HCT116 (cell line): ENCODE measurements at regions not wholly inside any gene's neighbourhood (a gene's known extent, or its start where the extent isn't known, plus 50 kb on each side); places are given as distances from the start of the nearest gene placed in this dataset.
A peak's percentile ranks its signal among the peaks of the same experiment; 100 is the strongest.

Experiments
- ATAC-seq: fragments of 200-7000 bp; cut with Tn5 transposase; 2 replicates; pipeline ENCODE4 v1.9.1; 2020; ENCODE audit warnings: mild to moderate bottlenecking, moderate library complexity
- BruUV-seq: library from RNA; stranded (reverse); fragments of 400-500 nt; replicated peaks from 2 replicates; lab custom pipeline; 2021; lab: Mats Ljungman, UMichigan
- CTCF ChIA-PET: fragments of 300-600 bp; sonication (Branson Sonifier 250); formaldehyde crosslinking; loops from one replicate; lab custom pipeline; 2021; ENCODE audit warnings: antibody characterized with exemption; lab: Charles Lee
- POLR2A ChIA-PET: fragments of 300-600, 350-600 bp; sonication (Branson Sonifier 250); formaldehyde crosslinking; loops from one replicate; lab custom pipeline; 2021; ENCODE audit warnings: antibody characterized with exemption; lab: Charles Lee
- RAD21 ChIA-PET, 2 experiments: fragments of 300-600 bp; sonication (Branson Sonifier 250); formaldehyde crosslinking; loops; one replicate each; lab custom pipeline; 2023; ENCODE audit warnings: low total read pairs in 2 of 2; ENCODE audit not compliant: uncharacterized antibody in 2 of 2, unreplicated experiment in 2 of 2, low non-redundant PET in 1 of 2; lab: Charles Lee
- DNase-seq: peaks from one replicate; pipeline ENCODE4 v3.0.0-alpha.2; 2010; ENCODE audit warnings: low read depth, low spot score
- H2AFZ ChIP-seq: fragments of 200-600 bp; shearing (Covaris generic), sonication (generic); 2 replicates; pipeline ENCODE4 v1.6.1; 2017; ENCODE audit warnings: low read depth, mixed run types, mixed read lengths, antibody characterized with exemption, low read length; ENCODE audit not compliant: poor library complexity, severe bottlenecking
- H3K27ac ChIP-seq: 2 replicates; pipeline ENCODE4 v1.5.1; 2012; ENCODE audit warnings: low read depth, low read length
- H3K27me3 ChIP-seq: fragments of 200-600 bp; sonication (generic); 2 replicates; pipeline ENCODE4 v1.6.1; 2016; ENCODE audit warnings: mixed run types, low read length, mixed read lengths; ENCODE audit not compliant: insufficient read depth
- H3K36me3 ChIP-seq, 2 experiments: fragments of 200-500 bp in 1 of 2; fragments of 200-600 bp in 1 of 2; sonication (Bioruptor generic) in 1 of 2; sonication (generic) in 1 of 2; 2 replicates each; pipeline versions ENCODE4 v1.5.1 to v1.6.1; 2014 to 2016; ENCODE audit warnings: low read length in 2 of 2, inconsistent platforms in 1 of 2, mixed read lengths in 1 of 2, mixed run types in 1 of 2; ENCODE audit not compliant: insufficient read depth in 2 of 2, control insufficient read depth in 1 of 2
- H3K4me1 ChIP-seq, 2 experiments: fragments of 200-600 bp in 1 of 2; sonication (generic) in 1 of 2; 2 replicates each; pipeline versions ENCODE4 v1.5.1 to v1.6.1; 2012 to 2017; ENCODE audit warnings: low read length in 2 of 2, inconsistent platforms in 1 of 2, mild to moderate bottlenecking in 1 of 2, mixed read lengths in 1 of 2, mixed run types in 1 of 2, moderate library complexity in 1 of 2; ENCODE audit not compliant: insufficient read depth in 2 of 2, control insufficient read depth in 1 of 2
- H3K4me2 ChIP-seq: fragments of 200-600 bp; sonication (generic); 2 replicates; pipeline ENCODE4 v1.6.1; 2017; ENCODE audit warnings: mixed run types, low read length, mixed read lengths
- H3K4me3 ChIP-seq, 2 experiments: fragments of 200-600 bp in 1 of 2; sonication (generic) in 1 of 2; replicated peaks in 1 of 2; 2 replicates each; pipeline ENCODE4 v1.5.1; 2011 to 2016; ENCODE audit warnings: low read length in 2 of 2, control low read depth in 1 of 2, low read depth in 1 of 2, mild to moderate bottlenecking in 1 of 2, mixed read lengths in 1 of 2, mixed run types in 1 of 2
- H3K79me2 ChIP-seq: fragments of 200-600 bp; sonication (generic); 2 replicates; pipeline ENCODE4 v1.6.1; 2017; ENCODE audit warnings: mild to moderate bottlenecking, mixed run types, low read length, moderate library complexity, mixed read lengths; ENCODE audit not compliant: insufficient read depth
- H3K9ac ChIP-seq: fragments of 200-600 bp; sonication (generic); 2 replicates; pipeline ENCODE4 v1.6.1; 2016; ENCODE audit warnings: low read length, mixed read lengths
- H3K9me2 ChIP-seq: fragments of 200-600 bp; sonication (generic), shearing (Covaris generic); 2 replicates; pipeline ENCODE4 v1.6.1; 2017; ENCODE audit warnings: mixed run types, mild to moderate bottlenecking, moderate library complexity; ENCODE audit not compliant: insufficient read depth
- H3K9me3 ChIP-seq, 2 experiments: fragments of 200-500 bp in 1 of 2; fragments of 200-600 bp in 1 of 2; sonication (Bioruptor generic) in 1 of 2; sonication (generic) in 1 of 2; 2 replicates each; pipeline ENCODE4 v1.6.1; 2014 to 2017; ENCODE audit warnings: low read length in 2 of 2, mixed read lengths in 2 of 2, inconsistent platforms in 1 of 2, low read depth in 1 of 2, mild to moderate bottlenecking in 1 of 2, mixed run types in 1 of 2, moderate library complexity in 1 of 2; ENCODE audit not compliant: control insufficient read depth in 1 of 2, insufficient read depth in 1 of 2
- H4K20me1 ChIP-seq: fragments of 200-600 bp; sonication (generic), shearing (Covaris generic); 2 replicates; pipeline ENCODE4 v1.6.1; 2017; ENCODE audit warnings: mixed run types, mild to moderate bottlenecking, moderate library complexity; ENCODE audit not compliant: insufficient read depth
- ELF1 ChIP-seq: IDR thresholded peaks from 2 replicates; pipeline ENCODE4 v1.6.1; 2012; ENCODE audit warnings: low read depth, borderline replicate concordance
- EZH2phosphoT487 ChIP-seq: fragments of 200-600 bp; IDR thresholded peaks from 2 replicates; pipeline ENCODE4 v1.6.1; 2018; ENCODE audit warnings: antibody characterized with exemption, borderline replicate concordance
- JUND ChIP-seq: IDR thresholded peaks from 2 replicates; pipeline ENCODE4 v1.6.1; 2012
- POLR2AphosphoS5 ChIP-seq: IDR thresholded peaks from 2 replicates; pipeline ENCODE4 v1.6.1; 2011; ENCODE audit warnings: mild to moderate bottlenecking, low read depth, low read length, moderate library complexity
- RAD21 ChIP-seq: IDR thresholded peaks from 2 replicates; pipeline ENCODE4 v1.6.1; 2012; ENCODE audit warnings: low read depth, mild to moderate bottlenecking
- SP1 ChIP-seq: IDR thresholded peaks from 2 replicates; pipeline ENCODE4 v1.6.1; 2012; ENCODE audit warnings: low read depth
- SRF ChIP-seq: IDR thresholded peaks from 2 replicates; pipeline ENCODE4 v1.6.1; 2012; ENCODE audit warnings: low read depth
- TCF7L2 ChIP-seq: IDR thresholded peaks from 2 replicates; pipeline ENCODE4 v1.7.0; 2011; ENCODE audit warnings: borderline replicate concordance, inconsistent platforms; ENCODE audit not compliant: insufficient read depth, insufficient read length; ENCODE audit errors: extremely low read depth
- ZNF274 ChIP-seq: fragments of 200-500 bp; sonication (Bioruptor generic); IDR thresholded peaks from 2 replicates; pipeline ENCODE4 v1.6.1; 2014; ENCODE audit warnings: mild to moderate bottlenecking, low read depth, low read length, inconsistent platforms
- intact Hi-C: fragments of 100-400 bp; cut with micrococcal nuclease; formaldehyde crosslinking; loops from 2 replicates; pipeline ENCODE4 v1.10.0; 2022
- TF ChIP-seq, protein P1 (sequence below): IDR thresholded peaks from 2 replicates; pipeline ENCODE4 v1.6.1; 2012
- TF ChIP-seq, protein P2 (sequence below): IDR thresholded peaks from 2 replicates; pipeline ENCODE4 v1.6.1; 2012
- TF ChIP-seq, protein P3 (sequence below), 3 experiments: fragments of 200-600 bp in 1 of 3; sonication (generic) in 1 of 3; IDR thresholded peaks in 2 of 3; conservative IDR thresholded peaks in 1 of 3; 2 replicates each; pipeline ENCODE4 v1.5.1; 2012 to 2017; ENCODE audit warnings: low read depth in 2 of 3, low read length in 2 of 3, antibody characterized with exemption in 1 of 3, borderline replicate concordance in 1 of 3, control low read depth in 1 of 3, mild to moderate bottlenecking in 1 of 3, mixed read lengths in 1 of 3, mixed run types in 1 of 3, moderate library complexity in 1 of 3; ENCODE audit not compliant: insufficient read depth in 1 of 3
- TF ChIP-seq, protein P4 (sequence below): IDR thresholded peaks from 2 replicates; pipeline ENCODE4 v1.6.1; 2011; ENCODE audit warnings: mild to moderate bottlenecking, low read length, moderate library complexity; ENCODE audit not compliant: insufficient replicate concordance; ENCODE audit errors: extremely low read depth

DNA sequence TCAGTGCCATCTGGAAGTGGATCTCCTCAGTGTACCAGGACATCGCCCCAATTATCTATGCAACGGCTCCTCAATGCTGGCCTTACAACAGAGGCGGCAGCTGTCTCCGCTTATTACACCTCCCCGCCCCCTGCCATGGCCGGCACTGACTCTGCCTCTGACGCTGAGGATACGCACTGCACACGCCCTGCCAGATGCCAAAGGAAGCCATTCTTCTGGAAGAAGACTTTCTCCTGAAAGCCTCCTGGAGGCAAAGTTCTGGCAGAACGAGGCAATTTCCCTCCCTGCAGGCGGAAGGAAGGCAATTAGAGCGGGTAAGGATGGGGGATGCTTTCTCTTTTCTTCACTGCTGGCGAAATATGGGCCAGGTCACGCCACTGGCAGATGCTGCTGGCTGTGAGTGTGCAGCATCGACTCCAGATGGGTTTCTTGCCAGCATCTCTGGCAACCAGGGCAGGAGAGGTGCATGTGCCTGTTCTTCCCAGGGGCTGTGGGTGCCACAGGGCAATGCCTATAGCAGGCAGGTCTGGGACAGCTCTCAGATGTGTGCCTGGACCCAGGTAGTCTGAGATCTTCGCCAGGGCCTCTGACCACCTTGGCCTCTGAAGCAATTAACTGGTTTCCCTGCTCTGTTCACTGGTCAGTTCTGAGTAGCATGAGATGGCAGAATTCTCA lies 62.2 kb upstream of the MRPS22 start:
- Histone ChIP-seq H3K27me3 (no peaks in the 10 kb centered on the region), H4K20me1 (no peaks in the 10 kb centered on the region), H3K27ac (no peak overlapping the region), H3K9ac (no peak overlapping the region), H3K9me2 (no peaks in the 10 kb centered on the region), H3K9me3 (no peaks in the 10 kb centered on the region), H3K4me2 (no peak overlapping the region), H3K79me2 (no peaks in the 10 kb centered on the region), H3K4me3 (no peak overlapping the region), H2AFZ (no peak overlapping the region), H3K4me1 (peaks cover 0 to 27% of the 10 kb centered on the region in 2 experiments; a peak in 2 of 4 replicates), H3K36me3 (no peaks in the 10 kb centered on the region)
- ChIA-PET RAD21 (no interaction called here), POLR2A (no interaction called here), CTCF (no interaction called here)
- no peak for DNase-seq
- BruUV-seq = no TSS peak
- no peak for ATAC-seq
- intact Hi-C loops = no loop called here
- TF ChIP-seq, protein P1, sequence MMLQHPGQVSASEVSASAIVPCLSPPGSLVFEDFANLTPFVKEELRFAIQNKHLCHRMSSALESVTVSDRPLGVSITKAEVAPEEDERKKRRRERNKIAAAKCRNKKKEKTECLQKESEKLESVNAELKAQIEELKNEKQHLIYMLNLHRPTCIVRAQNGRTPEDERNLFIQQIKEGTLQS = no peak
- no peak for TF ChIP-seq SRF
- TF ChIP-seq, protein P2, sequence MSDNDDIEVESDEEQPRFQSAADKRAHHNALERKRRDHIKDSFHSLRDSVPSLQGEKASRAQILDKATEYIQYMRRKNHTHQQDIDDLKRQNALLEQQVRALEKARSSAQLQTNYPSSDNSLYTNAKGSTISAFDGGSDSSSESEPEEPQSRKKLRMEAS = no peak

DNA sequence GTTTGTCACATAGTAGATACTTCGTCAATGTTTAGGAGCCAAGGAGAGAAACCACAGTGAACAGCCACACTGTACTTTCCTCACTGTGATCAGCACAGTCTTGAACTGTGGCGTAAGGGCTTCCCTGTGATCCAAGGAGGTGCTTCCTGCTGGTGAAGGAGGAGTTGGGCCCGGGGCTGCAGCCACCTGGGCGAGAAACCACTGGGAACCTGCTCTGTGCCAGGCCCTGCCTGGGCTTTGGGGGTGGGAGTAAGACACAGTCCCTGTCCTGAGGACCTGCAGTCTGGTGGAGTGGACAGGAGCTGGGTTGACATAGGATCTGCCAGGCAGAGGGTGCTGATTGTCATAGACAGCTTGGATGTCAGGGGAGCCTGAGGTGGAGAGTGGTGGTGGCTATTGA lies 60.5 kb upstream of the MRPS22 start:
- Histone ChIP-seq H3K9me2 (no peaks in the 10 kb centered on the region), H3K27me3 (no peaks in the 10 kb centered on the region), H3K36me3 (no peaks in the 10 kb centered on the region), H3K9me3 (no peaks in the 10 kb centered on the region), H3K4me2 (no peak overlapping the region), H3K9ac (no peak overlapping the region), H3K4me3 (no peak overlapping the region), H3K27ac (no peak overlapping the region), H3K4me1 (peaks cover 4 to 41% of the 10 kb centered on the region in 2 experiments; a peak in 2 of 4 replicates), H3K79me2 (no peaks in the 10 kb centered on the region), H4K20me1 (no peaks in the 10 kb centered on the region), H2AFZ (no peak overlapping the region)
- DNase-seq (no peak), ATAC-seq (no peak)
- ChIA-PET POLR2A (no interaction called here), CTCF (no interaction called here), RAD21 (no interaction called here)
- TSS peak; percentile 24 for BruUV-seq
- intact Hi-C loops = no loop called here
- TF ChIP-seq SP1 (no peak), ELF1 (no peak), TCF7L2 (no peak), POLR2AphosphoS5 (no peak), JUND (no peak), RAD21 (no peak), ZNF274 (no peak), EZH2phosphoT487 (no peak)
- TF ChIP-seq, protein P3, sequence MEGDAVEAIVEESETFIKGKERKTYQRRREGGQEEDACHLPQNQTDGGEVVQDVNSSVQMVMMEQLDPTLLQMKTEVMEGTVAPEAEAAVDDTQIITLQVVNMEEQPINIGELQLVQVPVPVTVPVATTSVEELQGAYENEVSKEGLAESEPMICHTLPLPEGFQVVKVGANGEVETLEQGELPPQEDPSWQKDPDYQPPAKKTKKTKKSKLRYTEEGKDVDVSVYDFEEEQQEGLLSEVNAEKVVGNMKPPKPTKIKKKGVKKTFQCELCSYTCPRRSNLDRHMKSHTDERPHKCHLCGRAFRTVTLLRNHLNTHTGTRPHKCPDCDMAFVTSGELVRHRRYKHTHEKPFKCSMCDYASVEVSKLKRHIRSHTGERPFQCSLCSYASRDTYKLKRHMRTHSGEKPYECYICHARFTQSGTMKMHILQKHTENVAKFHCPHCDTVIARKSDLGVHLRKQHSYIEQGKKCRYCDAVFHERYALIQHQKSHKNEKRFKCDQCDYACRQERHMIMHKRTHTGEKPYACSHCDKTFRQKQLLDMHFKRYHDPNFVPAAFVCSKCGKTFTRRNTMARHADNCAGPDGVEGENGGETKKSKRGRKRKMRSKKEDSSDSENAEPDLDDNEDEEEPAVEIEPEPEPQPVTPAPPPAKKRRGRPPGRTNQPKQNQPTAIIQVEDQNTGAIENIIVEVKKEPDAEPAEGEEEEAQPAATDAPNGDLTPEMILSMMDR (IDR thresholded peaks at IDR 0.05 in 2 of 3, conservative IDR thresholded peaks at IDR 0.05 in 1 of 3; ENCODE audit: borderline replicate concordance in 1 of 3, insufficient read depth in 1 of 3, low read depth in 2 of 3, low read length in 2 of 3) = no peak
- TF ChIP-seq, protein P2 = no peak
- TF ChIP-seq, protein P4, sequence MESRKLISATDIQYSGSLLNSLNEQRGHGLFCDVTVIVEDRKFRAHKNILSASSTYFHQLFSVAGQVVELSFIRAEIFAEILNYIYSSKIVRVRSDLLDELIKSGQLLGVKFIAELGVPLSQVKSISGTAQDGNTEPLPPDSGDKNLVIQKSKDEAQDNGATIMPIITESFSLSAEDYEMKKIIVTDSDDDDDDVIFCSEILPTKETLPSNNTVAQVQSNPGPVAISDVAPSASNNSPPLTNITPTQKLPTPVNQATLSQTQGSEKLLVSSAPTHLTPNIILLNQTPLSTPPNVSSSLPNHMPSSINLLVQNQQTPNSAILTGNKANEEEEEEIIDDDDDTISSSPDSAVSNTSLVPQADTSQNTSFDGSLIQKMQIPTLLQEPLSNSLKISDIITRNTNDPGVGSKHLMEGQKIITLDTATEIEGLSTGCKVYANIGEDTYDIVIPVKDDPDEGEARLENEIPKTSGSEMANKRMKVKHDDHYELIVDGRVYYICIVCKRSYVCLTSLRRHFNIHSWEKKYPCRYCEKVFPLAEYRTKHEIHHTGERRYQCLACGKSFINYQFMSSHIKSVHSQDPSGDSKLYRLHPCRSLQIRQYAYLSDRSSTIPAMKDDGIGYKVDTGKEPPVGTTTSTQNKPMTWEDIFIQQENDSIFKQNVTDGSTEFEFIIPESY = no peak
